SK-N-MC (cell line): ENCODE measurements at regions not wholly inside any gene's neighbourhood (a gene's known extent, or its start where the extent isn't known, plus 50 kb on each side); places are given as distances from the start of the nearest gene placed in this dataset.

Source experiments
- EZH2 ChIP-seq: fragments of 200-600 bp; sonication (generic); IDR thresholded peaks from one replicate; pipeline ENCODE4 v1.6.1; 2017; ENCODE audit warnings: antibody characterized with exemption
- FOXP2 ChIP-seq: optimal IDR thresholded peaks from 2 replicates; pipeline ENCODE3; 2011; ENCODE audit warnings: mild to moderate bottlenecking, moderate library complexity; ENCODE audit not compliant: insufficient read depth; ENCODE audit errors: extremely low read length, control extremely low read depth
- POLR2AphosphoS5 ChIP-seq: IDR thresholded peaks from 2 replicates; pipeline ENCODE4 v1.6.1; 2012; ENCODE audit warnings: mild to moderate bottlenecking, low read depth, low read length, borderline replicate concordance

- TF ChIP-seq POLR2AphosphoS5 (no peak), EZH2 (no peak), FOXP2 (no peak)
Observed at GRCh38 chr2:51103205-51103604, 71.3 kb upstream of the NRXN1 start.
